A549 (cell line): ENCODE measurements at regions not wholly inside any gene's neighbourhood (a gene's known extent, or its start where the extent isn't known, plus 50 kb on each side); places are given as distances from the start of the nearest gene placed in this dataset.
A peak's percentile ranks its signal among the peaks of the same experiment; 100 is the strongest.

ENCODE experiments used
- ATAC-seq, 2 experiments: fragments of 200-7000 bp in 1 of 2; fragments of >200 bp in 1 of 2; cut with Nextera tagmentation in 1 of 2; cut with Tn5 transposase in 1 of 2; 3 replicates each; pipeline versions ENCODE4 v1.8.0 to v1.9.1; 2018 to 2020; ENCODE audit warnings: mild to moderate bottlenecking in 1 of 2, moderate library complexity in 1 of 2
- CTCF ChIA-PET: fragments of 300-600 bp; sonication (Branson Sonifier 250); formaldehyde crosslinking; extraction: SDS; loops from one replicate; lab custom pipeline; 2021; ENCODE audit warnings: antibody characterized with exemption, inconsistent platforms; lab: Yijun Ruan, JAX
- POLR2A ChIA-PET: fragments of 350-600 bp; formaldehyde crosslinking; extraction: SDS; loops from one replicate; lab custom pipeline; 2021; ENCODE audit warnings: antibody characterized with exemption, inconsistent platforms; lab: Yijun Ruan, JAX
- DNase-seq, 2 experiments: peaks; one replicate each; pipeline versions ENCODE4 v3.0.0 to v3.0.0-alpha.2; 2011 to 2016; ENCODE audit warnings: low read depth in 1 of 2, low spot score in 1 of 2
- FAIRE-seq: peaks from 2 replicates; lab custom pipeline; 2011; peaks lifted over from hg19 to GRCh38; lab: Jason Lieb, UNC
- H3K27ac ChIP-seq, 2 experiments: fragments of >200 bp; sonication (Bioruptor Twin); formaldehyde crosslinking; 3 replicates each; pipeline ENCODE4 v1.5.1; 2016 to 2017
- H3K4me1 ChIP-seq: fragments of >200 bp; sonication (Bioruptor Twin); formaldehyde crosslinking; 3 replicates; pipeline ENCODE4 v1.6.1; 2016
- H3K4me2 ChIP-seq: fragments of >200 bp; sonication (Bioruptor Twin); formaldehyde crosslinking; 3 replicates; pipeline ENCODE4 v1.6.1; 2016
- H3K4me3 ChIP-seq: fragments of >200 bp; sonication (Bioruptor Twin); formaldehyde crosslinking; 3 replicates; pipeline ENCODE4 v1.5.1; 2016
- H3K9me3 ChIP-seq: fragments of >200 bp; sonication (Bioruptor Twin); formaldehyde crosslinking; 3 replicates; pipeline ENCODE4 v1.6.1; 2016
- CBX8 ChIP-seq: fragments of 200-600 bp; sonication (generic); IDR thresholded peaks from 2 replicates; pipeline ENCODE4 v1.6.1; 2016
- CEBPB ChIP-seq, 2 experiments: fragments of >200 bp in 1 of 2; sonication (Bioruptor Twin) in 1 of 2; formaldehyde crosslinking in 1 of 2; IDR thresholded peaks; 2 replicates each; pipeline ENCODE4 v1.6.1; 2012 to 2016
- CHD2 ChIP-seq: fragments of 150-350 bp; IDR thresholded peaks from 2 replicates; pipeline ENCODE4 v1.6.1; 2014; ENCODE audit warnings: low read length; ENCODE audit not compliant: partially characterized antibody
- EHF ChIP-seq: fragments of 250-450 bp; sonication (Bioruptor Pico); IDR thresholded peaks from 2 replicates; pipeline ENCODE4 v1.5.0; 2020; ENCODE audit warnings: mild to moderate bottlenecking
- EHMT2 ChIP-seq: fragments of 200-600 bp; sonication (generic); IDR thresholded peaks from 2 replicates; pipeline ENCODE4 v1.6.1; 2016; ENCODE audit warnings: antibody characterized with exemption, low read depth, mild to moderate bottlenecking, moderate library complexity
- EP300 ChIP-seq, 2 experiments: fragments of >200 bp; sonication (Bioruptor Twin); formaldehyde crosslinking; IDR thresholded peaks; 2 replicates in 1 of 2; 3 replicates in 1 of 2; pipeline ENCODE4 v1.6.1; 2016 to 2017
- ESRRA ChIP-seq: fragments of 150-350 bp; IDR thresholded peaks from 2 replicates; pipeline ENCODE4 v1.6.1; 2014; ENCODE audit warnings: mild to moderate bottlenecking, low read length, borderline replicate concordance
- FOSB ChIP-seq: fragments of 250-450 bp; sonication (Bioruptor Pico); IDR thresholded peaks from 2 replicates; pipeline ENCODE4 v1.5.0; 2020; ENCODE audit warnings: mild to moderate bottlenecking, moderate library complexity
- HEYL ChIP-seq: fragments of 250-450 bp; sonication (Bioruptor Pico); IDR thresholded peaks from 2 replicates; pipeline ENCODE4 v1.8.0; 2021; ENCODE audit warnings: mild to moderate bottlenecking, moderate library complexity
- JUNB ChIP-seq: fragments of >200 bp; sonication (Bioruptor Twin); formaldehyde crosslinking; IDR thresholded peaks from 2 replicates; pipeline ENCODE4 v1.6.1; 2016
- MAFK ChIP-seq: fragments of 450-650 bp; IDR thresholded peaks from 2 replicates; pipeline ENCODE4 v1.6.1; 2014; ENCODE audit not compliant: partially characterized antibody
- NFE2L2 ChIP-seq: fragments of 150-350 bp; conservative IDR thresholded peaks from 2 replicates; pipeline ENCODE4 v1.6.1; 2014; ENCODE audit warnings: low read length
- PHF8 ChIP-seq: fragments of 200-600 bp; sonication (generic); IDR thresholded peaks from 2 replicates; pipeline ENCODE4 v1.6.1; 2016; ENCODE audit warnings: low read depth, mild to moderate bottlenecking, antibody characterized with exemption, moderate library complexity, borderline replicate concordance
- POLR2A ChIP-seq: IDR thresholded peaks from 2 replicates; pipeline ENCODE4 v1.6.1; 2012; ENCODE audit warnings: mild to moderate bottlenecking, low read length
- RAD21 ChIP-seq, 2 experiments: fragments of >200 bp in 1 of 2; sonication (Bioruptor Twin) in 1 of 2; formaldehyde crosslinking in 1 of 2; IDR thresholded peaks in 1 of 2; conservative IDR thresholded peaks in 1 of 2; 2 replicates in 1 of 2; 3 replicates in 1 of 2; pipeline ENCODE4 v1.6.1; 2012 to 2018; ENCODE audit warnings: inconsistent platforms in 1 of 2
- RARB ChIP-seq: fragments of 250-450 bp; sonication (Bioruptor Pico); IDR thresholded peaks from 2 replicates; pipeline ENCODE4 v1.8.0; 2021; ENCODE audit warnings: mild to moderate bottlenecking, moderate library complexity
- RNF2 ChIP-seq: fragments of 200-600 bp; sonication (generic); IDR thresholded peaks from 2 replicates; pipeline ENCODE4 v1.6.1; 2016; ENCODE audit warnings: low read depth, mild to moderate bottlenecking, antibody characterized with exemption, moderate library complexity, borderline replicate concordance
- ZSCAN20 ChIP-seq: fragments of 250-450 bp; sonication (Bioruptor Pico); IDR thresholded peaks from 2 replicates; pipeline ENCODE4 v1.8.0; 2022; ENCODE audit warnings: mild to moderate bottlenecking, moderate library complexity
- WGBS: methylation state at CpG from one replicate; pipeline ENCODE4 v1.1.6; 2017; ENCODE audit errors: missing lambda C conversion rate; 5-methylcytosine and 5-hydroxymethylcytosine counted together
- TF ChIP-seq, protein P1 (sequence below): fragments of 250-450 bp; sonication (Bioruptor Pico); IDR thresholded peaks from 2 replicates; pipeline ENCODE4 v1.5.0; 2021; ENCODE audit warnings: mild to moderate bottlenecking, moderate library complexity, borderline replicate concordance
- TF ChIP-seq, protein P2 (sequence below): IDR thresholded peaks from 2 replicates; pipeline ENCODE4 v1.6.1; 2012; ENCODE audit warnings: low read depth, borderline replicate concordance
- TF ChIP-seq, protein P3 (sequence below): fragments of 200-600 bp; sonication (generic); IDR thresholded peaks from 2 replicates; pipeline ENCODE4 v1.6.1; 2016; ENCODE audit warnings: antibody characterized with exemption, mild to moderate bottlenecking, moderate library complexity

GRCh38 chr4:138935135-138935807, 80.3 kb upstream of the NOCT start:
- ATAC-seq = no peak
- POLR2A ChIA-PET = no interaction called here

GRCh38 chr4:138927072-138927471, 88.5 kb upstream of the NOCT start:
- no peak overlapping the region for H3K4me2 ChIP-seq
- no peak overlapping the region for H3K4me3 ChIP-seq
- CTCF ChIA-PET = interaction anchor here (2.6 kb wide), 1 partner anchor 11 kb away, joined by 11 read pairs; no protein-coding TSS in a partner anchor
- no peaks in the 10 kb centered on the region for H3K4me1 ChIP-seq
- FAIRE-seq = no peak
- H3K9me3 ChIP-seq = no peaks in the 10 kb centered on the region
- ATAC-seq = no peak
- TF ChIP-seq RARB (CRISPR knock-in tag) = no peak
- TF ChIP-seq MAFK = peak; percentile 74
- peak; percentile 56 for TF ChIP-seq NFE2L2
- POLR2A ChIA-PET = no interaction called here
- no peak for DNase-seq
- H3K27ac ChIP-seq = no peak overlapping the region

More at GRCh38 chr4:138935135-138935807, 80.3 kb upstream of the NOCT start:
- WGBS = 43% methylated on average over 4 of the region's 4 CpGs
- no peaks in the 10 kb centered on the region for H3K4me1 ChIP-seq
- H3K27ac ChIP-seq = no peak overlapping the region
- no peak for DNase-seq
- TF ChIP-seq, protein P1, sequence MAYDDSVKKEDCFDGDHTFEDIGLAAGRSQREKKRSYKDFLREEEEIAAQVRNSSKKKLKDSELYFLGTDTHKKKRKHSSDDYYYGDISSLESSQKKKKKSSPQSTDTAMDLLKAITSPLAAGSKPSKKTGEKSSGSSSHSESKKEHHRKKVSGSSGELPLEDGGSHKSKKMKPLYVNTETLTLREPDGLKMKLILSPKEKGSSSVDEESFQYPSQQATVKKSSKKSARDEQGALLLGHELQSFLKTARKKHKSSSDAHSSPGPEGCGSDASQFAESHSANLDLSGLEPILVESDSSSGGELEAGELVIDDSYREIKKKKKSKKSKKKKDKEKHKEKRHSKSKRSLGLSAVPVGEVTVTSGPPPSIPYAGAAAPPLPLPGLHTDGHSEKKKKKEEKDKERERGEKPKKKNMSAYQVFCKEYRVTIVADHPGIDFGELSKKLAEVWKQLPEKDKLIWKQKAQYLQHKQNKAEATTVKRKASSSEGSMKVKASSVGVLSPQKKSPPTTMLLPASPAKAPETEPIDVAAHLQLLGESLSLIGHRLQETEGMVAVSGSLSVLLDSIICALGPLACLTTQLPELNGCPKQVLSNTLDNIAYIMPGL (CRISPR knock-in tag) = no peak
- TF ChIP-seq CHD2 (no peak), MAFK (no peak), EP300 (IDR thresholded peaks at IDR 0.05) (no peak), EHF (CRISPR knock-in tag) (no peak), EHMT2 (no peak), POLR2A (no peak), PHF8 (no peak), CBX8 (no peak), RARB (CRISPR knock-in tag) (no peak), ZSCAN20 (no peak), NFE2L2 (no peak), FOSB (CRISPR knock-in tag) (no peak), CEBPB (IDR thresholded peaks at IDR 0.05) (no peak)
- H3K4me2 ChIP-seq = no peak overlapping the region
- no peaks in the 10 kb centered on the region for H3K9me3 ChIP-seq
- FAIRE-seq = no peak
- H3K4me3 ChIP-seq = no peak overlapping the region
- CTCF ChIA-PET = interaction anchor here (1.1 to 1.3 kb wide), 2 partner anchors 15 to 255 kb away, joined by 3 to 4 read pairs; no protein-coding TSS in a partner anchor

DNA sequence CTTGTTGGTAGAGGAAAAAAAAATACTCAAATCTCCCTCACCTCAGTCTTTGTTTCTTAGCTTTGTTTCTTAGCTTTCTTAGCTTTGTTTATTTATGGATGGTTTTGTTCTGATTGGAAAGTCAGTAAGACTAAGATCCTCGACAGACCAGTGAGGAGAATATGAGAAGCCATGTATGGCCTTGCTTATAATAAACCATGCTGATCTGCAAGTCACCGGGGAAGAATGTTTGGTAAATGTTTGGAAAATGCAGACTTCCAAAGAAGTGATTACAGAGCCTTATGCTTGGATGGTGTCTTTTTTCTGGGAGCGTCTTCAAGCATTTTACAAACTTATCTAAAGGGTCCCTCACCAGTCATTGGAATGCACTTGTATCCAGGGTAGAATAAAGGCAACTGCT, 90.1 kb upstream of the NOCT start:
- no peak overlapping the region for H3K27ac ChIP-seq
- H3K4me1 ChIP-seq = no peaks in the 10 kb centered on the region
- no peak overlapping the region for H3K4me2 ChIP-seq
- DNase-seq (no peak), FAIRE-seq (no peak), ATAC-seq (no peak)
- CTCF ChIA-PET = interaction anchor here (1.1 to 2.6 kb wide), 2 partner anchors 13 to 16 kb away, joined by 4 to 11 read pairs; no protein-coding TSS in a partner anchor
- TF ChIP-seq, protein P2, sequence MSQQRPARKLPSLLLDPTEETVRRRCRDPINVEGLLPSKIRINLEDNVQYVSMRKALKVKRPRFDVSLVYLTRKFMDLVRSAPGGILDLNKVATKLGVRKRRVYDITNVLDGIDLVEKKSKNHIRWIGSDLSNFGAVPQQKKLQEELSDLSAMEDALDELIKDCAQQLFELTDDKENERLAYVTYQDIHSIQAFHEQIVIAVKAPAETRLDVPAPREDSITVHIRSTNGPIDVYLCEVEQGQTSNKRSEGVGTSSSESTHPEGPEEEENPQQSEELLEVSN = no peak
- no peaks in the 10 kb centered on the region for H3K9me3 ChIP-seq
- WGBS = 83% methylated on average over 3 of the region's 3 CpGs
- no peak overlapping the region for H3K4me3 ChIP-seq
- POLR2A ChIA-PET = no interaction called here

DNA sequence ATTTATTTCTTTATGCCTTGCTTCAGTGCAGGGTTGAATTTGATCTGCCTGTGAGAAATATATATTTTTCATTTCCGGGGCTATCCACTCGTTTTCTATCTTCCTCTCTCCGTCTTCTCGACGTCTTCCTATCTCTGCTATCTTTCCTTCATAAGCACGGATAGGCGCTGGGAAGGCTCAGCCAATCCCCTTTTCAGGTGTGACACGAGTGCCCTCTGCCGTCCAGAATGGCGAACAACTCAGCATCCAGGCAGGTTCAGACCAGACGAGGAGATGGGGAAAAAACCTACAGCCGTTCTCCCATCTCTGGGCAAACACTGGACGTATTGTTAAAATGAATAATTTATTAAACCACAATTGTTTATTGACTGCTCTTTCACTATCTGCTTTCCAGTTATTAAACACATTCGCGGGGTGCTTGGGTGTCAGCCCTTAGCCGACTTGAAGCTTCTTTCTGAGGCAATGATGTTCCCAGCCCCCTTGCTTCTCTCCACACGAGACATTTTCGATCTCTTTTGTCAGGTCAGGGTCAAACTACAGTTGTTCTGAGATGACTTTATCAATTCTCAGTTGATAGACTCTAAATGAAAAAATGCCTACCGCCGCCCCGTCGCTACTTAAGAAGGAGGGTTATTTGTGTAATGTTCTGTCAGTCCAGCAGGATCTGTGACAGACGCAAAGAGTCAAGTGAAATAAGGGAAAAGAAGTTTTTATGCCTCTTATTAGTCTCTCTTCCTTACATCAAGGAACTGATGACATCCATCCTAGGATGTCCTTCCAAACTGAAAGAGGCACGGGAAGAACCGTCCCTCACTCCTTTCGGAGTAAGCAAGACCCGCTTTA, 96.3 kb upstream of the NOCT start:
- Histone ChIP-seq H3K27ac (no peak overlapping the region), H3K9me3 (no peaks in the 10 kb centered on the region), H3K4me1 (no peaks in the 10 kb centered on the region), H3K4me3 (no peak overlapping the region; the same call in 2 of the 3 replicates), H3K4me2 (peak overlapping the region; percentile 67)
- POLR2A ChIA-PET = no interaction called here
- WGBS = 32% methylated on average over 27 of the region's 27 CpGs
- CTCF ChIA-PET = interaction anchor here (0.6 to 1.7 kb wide), 7 partner anchors 16 to 877 kb away, joined by 3 to 4 read pairs (median 3); no protein-coding TSS in a partner anchor
- ATAC-seq (peak; percentile 99 to 100), FAIRE-seq (peak; percentile 63), DNase-seq (peak; percentile 54 to 81)
- TF ChIP-seq RNF2 (no peak), HEYL (no peak), RAD21 (conservative IDR thresholded peaks at IDR 0.05 in 1 of 2, IDR thresholded peaks at IDR 0.05 in 1 of 2) (peak; percentile 87 to 92), JUNB (no peak), ESRRA (no peak)
- TF ChIP-seq, protein P3, sequence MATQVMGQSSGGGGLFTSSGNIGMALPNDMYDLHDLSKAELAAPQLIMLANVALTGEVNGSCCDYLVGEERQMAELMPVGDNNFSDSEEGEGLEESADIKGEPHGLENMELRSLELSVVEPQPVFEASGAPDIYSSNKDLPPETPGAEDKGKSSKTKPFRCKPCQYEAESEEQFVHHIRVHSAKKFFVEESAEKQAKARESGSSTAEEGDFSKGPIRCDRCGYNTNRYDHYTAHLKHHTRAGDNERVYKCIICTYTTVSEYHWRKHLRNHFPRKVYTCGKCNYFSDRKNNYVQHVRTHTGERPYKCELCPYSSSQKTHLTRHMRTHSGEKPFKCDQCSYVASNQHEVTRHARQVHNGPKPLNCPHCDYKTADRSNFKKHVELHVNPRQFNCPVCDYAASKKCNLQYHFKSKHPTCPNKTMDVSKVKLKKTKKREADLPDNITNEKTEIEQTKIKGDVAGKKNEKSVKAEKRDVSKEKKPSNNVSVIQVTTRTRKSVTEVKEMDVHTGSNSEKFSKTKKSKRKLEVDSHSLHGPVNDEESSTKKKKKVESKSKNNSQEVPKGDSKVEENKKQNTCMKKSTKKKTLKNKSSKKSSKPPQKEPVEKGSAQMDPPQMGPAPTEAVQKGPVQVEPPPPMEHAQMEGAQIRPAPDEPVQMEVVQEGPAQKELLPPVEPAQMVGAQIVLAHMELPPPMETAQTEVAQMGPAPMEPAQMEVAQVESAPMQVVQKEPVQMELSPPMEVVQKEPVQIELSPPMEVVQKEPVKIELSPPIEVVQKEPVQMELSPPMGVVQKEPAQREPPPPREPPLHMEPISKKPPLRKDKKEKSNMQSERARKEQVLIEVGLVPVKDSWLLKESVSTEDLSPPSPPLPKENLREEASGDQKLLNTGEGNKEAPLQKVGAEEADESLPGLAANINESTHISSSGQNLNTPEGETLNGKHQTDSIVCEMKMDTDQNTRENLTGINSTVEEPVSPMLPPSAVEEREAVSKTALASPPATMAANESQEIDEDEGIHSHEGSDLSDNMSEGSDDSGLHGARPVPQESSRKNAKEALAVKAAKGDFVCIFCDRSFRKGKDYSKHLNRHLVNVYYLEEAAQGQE = no peak
